ENCODE measurements at regions not wholly inside any gene's neighbourhood (a gene's known extent, or its start where the extent isn't known, plus 50 kb on each side); places are given as distances from the start of the nearest gene placed in this dataset.
A peak's percentile ranks its signal among the peaks of the same experiment; 100 is the strongest.

DNA sequence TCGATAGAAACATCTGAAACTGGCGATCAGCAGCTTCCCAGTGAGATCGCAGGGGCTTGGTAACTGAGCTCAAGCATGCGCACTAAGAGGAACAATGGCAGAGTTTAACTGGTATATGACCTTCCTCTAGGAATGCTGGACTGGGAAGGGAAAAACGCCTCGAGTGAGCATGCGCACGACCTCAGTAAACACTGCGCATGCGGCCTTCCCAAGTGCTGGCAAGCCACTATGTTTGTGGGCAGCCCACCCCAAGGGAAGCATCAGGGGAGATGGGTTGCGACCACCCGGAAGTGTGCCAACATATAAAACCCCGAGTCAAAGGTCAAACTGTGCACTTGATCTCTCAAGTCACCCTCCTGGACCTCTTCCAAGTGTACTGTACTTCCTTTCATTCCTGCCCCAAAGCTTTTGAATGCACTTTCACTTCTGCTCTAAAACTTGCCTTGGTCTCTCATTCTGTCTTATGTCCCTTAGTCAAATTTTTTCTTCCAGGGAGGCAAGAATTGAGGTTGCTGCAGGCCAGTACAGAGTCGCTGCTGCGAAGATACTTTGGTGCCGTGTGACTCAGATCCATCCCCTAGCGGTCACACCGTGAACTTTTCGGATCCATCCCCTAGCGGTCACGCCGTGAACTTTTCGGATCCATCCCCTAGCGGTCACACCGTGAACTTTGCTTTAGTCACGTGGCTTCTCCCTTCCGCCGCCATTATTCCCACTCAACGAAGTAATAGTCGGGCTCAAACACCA lies 243.3 kb downstream of the FAM43A start:
- DNase-seq = no peak

DNA sequence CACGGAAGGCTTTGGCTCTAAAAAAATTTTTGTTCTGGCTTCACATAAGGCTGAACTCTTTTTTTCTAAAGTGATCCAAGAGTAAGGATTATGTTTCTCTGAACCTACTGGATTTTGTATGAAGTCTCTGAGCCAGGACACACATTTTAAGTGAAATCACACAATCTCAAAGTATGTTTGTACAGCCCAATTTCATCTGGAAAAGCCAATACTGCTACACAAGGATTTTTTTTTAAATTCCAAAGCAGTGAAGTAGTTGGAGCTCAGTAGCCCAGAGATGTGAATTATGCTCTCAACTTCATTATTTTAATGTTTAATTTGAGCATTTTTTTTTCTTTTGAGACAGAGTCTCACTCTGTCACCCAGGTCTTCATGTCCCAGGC lies 243.9 kb downstream of the FAM43A start:
- no peak for DNase-seq

DNA sequence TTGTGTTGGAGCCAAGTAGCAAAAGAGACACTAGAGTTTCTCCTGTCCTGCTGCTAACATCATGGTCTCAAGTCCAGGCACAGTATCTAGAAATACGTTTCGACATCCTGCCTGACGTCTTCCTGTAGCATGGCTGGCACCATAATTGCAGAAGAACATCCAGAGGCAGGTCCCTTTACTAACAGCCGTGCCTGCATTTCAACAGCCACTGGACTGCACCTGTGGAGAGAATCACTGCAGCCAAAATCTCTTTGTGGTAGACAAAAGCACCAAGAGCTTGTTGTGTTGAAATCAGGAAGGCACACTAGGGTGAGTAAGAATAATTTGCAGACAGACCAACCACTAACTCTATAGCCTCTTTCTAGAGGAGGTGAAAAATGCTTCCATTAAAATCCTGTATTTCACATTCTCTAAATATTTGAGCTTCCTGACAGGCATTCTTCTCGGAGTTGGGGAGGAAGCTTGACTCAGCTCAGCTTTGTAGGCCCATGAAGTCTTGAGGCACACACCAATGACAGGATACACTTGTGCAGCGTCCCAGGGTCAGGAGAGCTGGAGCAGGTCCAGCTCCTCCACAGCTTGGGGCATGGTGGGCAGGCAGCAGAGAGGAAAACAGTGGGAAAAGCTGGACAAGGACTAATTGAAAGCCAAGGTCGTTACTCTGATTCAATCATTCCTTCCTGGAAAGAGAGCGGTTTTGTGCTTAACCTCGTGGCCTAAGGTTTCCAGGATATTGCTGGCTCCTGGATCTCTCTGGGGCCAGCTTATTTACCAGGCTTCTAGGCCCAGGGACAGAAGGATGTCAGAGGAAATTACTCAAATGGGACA lies 244.9 kb downstream of the FAM43A start:
- DNase-seq = peak; percentile 92

DNA sequence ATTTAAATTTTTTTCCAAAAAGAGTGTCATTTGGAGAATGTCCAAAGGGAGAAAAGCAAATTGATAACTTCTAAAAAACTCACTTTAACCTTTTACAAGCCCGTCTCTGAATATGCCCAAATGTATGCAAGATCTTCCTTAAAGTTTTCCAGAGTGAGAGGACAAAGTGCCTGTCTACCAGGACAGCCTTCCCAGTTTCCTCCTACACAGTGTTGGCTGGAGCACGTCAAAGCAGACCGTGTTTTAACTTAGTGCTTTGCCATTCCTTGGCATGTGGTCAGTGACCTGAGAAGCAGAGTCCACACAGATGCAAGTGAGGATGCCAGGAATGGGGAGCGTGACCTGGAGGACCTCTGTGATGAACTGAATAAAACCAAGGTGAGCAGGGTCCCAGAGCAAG lies 245.7 kb downstream of the FAM43A start:
- no peak for DNase-seq

DNA sequence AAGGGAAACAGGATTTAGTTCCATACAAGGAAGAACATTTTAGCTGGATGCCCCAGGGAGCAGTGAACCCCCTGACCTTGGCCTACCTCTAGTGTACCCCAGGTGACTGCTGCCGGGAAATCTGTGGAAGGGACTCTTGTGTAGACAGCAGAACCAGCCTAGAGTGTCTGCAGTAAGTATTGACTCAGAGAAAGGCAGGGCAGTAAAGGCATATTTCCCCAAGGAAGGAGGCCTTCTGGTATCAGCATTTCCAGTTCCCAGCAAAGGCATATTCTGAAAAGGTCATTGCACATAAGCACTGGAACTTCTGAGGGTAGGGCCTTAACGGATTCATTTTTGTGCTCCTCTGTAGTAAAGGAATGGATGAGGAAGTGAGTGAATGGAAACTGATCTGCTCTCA lies 246.2 kb downstream of the FAM43A start:
- no peak for DNase-seq

DNA sequence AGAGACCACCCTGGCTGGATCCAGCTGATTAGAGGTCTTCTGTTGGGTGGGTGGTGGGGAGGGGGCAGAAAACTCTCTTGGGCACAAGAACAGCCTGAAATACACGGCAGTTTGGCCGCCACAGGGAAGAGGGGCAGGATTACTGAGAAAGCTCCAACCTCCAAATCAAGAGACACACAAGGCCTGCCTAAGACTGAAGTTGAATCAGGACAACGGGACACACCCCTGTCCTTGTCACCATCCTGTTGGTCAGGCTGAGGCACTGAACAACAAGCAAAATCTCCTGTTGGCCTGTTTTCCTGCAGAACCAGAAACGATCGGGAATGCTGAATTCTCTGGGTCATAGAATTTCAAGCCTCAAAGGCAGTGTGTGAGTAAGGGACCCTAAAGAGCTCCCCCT lies 247.8 kb downstream of the FAM43A start:
- DNase-seq = no peak

DNA sequence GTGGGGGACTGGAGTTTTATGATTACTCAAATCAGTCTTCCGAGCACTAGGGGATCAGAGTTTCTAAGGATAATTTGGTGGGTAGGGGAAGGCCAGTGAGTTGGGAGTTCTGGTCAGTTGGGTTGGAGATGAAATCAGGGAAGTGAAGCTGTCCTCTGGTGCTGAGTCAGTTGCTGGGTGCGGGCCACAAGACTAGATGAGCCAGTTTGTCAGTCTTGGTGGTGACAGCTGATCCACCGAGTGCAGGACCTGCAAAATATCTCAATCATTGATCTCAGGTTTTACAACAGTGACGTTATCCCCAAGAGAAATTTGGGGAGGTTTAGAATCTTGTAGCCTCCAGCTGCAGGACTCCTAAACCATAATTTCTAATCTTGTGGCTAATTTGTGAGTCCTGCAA lies 249.4 kb downstream of the FAM43A start:
- no peak for DNase-seq

DNA sequence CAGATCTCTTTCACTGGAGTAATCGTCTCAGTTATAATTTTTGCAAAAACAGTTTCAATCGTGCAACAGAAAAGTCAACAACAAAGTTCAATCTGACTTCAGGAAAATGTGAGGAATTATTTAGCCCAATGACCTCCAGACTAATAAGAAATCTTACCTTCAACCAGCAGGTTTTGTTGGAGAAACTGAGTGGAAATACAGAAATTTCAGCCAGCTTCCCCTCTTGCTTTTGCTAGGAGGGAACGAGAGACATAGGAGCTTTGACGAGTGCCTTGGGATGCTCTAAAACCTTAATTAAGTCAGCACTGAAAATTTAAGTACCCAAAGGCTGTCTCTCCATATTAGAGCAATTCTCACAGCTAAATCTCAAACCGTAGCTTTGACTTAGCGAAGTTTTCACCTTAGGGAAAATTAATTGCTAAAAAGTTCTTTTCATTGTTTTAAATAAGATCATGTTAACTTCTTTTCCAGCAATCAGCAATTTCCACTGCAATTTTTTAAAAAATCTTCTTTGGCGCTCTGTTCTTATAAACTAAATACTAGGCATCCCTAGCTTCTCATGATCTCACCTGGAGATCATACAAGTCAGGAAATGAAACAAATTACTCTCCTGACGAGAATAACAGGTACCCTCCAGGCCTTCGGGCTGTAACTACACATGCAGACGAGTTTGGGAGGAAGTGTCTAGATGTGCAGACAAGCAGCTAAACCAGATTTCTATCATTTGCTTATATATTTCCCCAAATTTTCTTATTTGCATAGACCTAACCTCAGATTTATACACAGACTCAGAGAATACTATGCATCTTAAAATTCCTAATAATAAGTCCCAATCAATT lies 250.2 kb downstream of the FAM43A start:
- DNase-seq = no peak

DNA sequence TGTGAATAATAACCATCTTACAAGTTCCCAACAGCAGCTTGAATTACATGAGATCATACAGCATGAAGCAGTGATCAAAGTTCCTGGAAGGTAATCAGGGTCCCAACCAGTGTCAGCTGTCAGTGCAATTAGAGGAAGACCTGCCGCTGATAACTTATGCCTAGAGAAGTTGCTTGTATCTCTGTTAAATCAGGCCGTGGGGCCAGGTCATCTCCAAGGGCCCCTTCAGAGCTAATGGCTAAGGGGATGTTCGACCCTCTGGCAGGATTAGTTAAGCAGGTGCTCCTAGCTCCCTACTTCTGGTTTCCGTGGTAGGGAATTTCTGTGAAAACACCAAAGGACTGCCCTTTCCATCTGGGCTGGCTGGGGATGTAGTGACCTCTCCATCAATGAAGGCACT lies 251.0 kb downstream of the FAM43A start:
- no peak for DNase-seq

DNA sequence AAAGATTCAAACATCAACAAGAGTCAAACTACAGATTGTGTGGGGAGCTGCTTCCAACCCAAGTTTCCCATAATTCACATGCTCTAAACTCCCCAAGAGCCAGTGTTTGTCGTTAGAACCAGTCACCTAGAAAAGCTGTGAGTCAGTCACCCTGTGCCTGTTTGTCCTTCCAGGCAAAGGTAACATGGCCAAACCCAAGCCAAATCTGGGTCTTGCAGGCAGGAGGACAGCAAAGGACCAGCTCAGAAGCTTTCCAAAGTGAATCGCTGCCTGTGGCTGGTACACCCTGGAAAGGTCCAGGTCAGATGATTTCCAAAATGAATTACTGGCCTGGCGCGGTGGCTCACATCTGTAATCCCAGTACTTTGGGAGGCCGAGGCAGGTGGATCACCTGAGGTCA lies 251.5 kb downstream of the FAM43A start:
- no peak for DNase-seq

DNA sequence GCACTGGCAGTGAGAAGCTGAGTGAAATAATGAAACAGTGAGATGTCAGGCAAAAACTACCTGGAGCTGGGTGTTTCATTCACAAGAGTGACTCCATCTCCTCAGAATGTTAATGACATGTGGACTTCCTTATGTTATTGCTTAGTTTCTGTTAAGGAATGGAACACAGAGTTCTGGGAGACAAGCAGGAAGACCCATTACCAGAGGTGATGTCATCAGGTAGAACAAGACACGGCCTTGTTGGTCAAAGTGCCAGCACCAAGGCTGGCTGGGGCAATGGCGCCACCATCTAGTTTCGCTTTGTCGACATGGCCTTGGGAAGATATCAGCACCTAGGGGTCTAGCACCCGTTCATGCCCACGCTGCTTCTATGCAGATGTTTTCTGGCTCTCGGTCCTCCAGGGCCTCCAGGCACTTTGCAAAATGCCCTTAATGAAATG lies 252.2 kb downstream of the FAM43A start:
- no peak for DNase-seq

DNA sequence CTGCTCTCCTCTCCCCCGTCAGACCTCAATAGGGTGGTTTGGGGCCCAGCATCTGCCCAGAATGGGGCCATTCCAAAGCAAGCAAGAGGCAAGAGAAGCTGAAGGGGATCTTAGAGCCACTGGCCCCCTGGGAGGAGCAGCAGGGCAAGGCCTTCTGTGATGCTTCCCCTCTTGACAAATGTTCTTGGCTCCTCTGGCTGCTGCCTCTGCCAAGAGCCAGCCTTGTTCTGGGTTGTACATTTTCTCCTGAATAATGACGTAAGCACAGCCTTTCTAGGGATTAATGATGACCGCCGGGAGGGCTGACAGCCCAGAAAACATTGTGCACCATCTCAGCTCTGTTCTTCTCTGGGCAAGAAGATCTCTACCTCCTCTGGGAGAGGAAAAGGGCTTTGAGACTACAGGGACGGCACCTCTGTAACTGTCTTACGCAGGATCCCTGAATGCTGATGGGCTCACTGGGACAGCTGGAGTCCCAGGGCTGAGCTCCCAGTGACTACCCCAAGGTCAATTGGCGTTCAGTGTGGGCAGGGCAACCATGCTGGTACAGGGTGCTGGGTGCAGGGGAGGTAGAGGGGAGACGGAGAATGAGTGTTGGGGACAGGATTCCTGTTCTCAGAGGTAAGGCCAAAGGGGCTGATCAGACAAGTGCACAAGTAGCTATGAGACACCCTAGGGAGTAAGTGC lies 253.3 kb downstream of the FAM43A start:
- no peak for DNase-seq

DNA sequence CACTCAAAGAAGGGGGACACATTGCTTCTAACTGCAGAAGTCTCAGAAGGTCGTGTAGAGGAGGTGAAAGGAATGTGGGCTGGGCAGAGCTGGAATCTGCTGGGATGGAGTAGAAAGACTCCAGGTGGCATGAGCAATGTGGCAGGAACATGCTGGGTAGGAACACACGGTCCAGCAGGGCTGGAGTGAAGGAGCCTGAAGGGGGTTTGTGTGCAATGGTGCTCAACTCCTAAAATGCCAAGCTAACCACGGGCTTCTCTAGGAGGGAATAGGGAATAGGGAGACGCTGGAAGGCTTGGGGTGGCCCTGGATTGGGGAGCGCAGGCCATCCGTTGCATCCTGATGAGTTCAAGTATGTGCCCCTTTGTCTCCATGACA lies 253.8 kb downstream of the FAM43A start:
- DNase-seq = no peak

DNA sequence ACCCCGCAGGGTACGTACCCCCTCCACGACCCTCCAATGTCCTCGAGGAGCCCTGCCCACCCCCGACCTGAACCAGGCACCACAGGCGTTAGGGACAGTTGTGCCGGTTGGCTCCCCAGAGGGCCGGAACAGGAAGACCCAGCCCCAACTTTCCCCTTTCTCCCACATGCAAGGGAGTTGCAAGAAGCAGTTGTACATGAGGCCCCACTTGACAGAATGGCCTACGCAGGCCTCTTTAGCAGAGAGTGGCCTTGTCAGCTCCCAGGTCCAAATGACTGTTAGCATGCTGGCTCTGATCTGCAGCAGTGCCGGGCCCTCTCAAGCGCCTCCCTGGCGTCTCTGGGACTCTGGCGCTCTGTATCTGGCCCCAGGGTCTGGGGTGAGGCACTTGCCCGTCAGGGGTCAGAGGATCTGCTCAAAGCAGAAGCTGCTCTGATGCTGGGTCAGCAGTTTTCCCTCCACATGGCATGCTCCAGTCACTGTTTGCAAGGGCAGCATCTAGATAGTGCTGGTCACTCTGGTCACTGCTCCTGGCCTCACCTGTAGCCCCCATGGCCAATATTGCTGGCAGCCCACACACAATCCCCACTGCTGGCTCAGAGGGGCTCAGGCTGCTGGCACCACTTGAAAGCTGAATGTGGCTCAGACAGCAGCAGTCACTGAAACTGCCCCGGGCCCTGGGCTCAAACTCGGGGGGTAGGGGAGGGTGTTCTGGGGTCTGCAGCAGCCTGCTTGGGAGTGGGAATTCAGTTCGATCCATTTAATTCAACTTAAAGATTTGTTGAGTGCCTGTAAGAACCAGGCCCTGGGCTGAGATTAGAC lies 254.5 kb downstream of the FAM43A start:
- no peak for DNase-seq

DNA sequence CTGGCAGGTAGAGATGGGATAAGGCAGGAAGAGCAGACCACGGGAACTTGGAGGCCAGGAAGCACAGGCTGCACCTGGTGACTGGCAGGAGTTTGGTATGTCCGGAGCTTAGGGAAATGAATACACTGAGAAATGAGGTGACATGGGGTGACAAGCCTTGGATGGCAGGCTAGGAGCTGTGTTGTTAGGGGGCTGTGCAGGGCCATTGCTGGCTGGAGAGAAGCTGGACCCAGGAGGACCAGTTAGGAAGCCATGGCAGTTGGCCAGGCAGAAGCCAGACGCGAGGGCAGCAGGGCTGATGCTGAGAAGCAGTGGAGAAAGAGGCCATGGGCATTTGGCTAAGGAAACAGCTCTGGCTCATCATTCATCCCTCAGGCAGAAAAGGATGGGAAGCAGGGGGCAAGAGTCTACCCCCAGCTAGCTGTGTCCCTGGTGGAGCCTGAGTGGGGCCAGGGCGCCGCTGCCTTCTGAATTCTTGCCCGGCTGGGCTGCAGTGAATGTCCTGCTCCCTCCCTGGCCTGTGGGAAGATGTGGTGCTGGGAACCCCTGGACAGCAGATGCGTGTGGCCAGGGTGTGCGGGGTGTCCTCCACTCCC lies 255.8 kb downstream of the FAM43A start:
- DNase-seq = no peak

DNA sequence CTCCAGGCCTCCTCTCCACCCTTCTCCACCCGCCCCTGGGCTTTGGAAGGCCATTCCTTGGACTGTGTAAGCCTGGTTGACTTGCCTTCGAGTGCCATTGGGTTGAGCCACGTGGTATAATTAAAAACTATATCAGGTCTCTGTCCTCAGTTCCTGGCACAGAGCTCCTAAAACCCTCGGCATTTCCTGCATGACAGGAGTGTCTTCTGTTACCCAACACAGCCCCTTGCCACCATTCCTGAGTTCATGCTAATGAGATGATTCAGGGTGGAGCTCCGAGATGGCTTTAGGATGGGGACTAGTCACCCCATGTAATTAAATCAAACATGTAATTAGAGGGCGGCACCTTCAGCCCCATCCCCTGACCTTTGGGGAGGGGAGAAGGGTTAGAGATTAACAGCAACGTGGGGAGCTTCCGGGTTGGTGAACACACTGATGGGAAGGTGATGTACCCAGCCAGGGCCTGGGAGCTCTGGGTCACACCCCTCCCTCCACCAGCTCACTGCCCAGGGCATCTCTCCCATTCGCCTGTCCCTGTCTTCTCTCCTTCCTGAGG lies 256.4 kb downstream of the FAM43A start:
- DNase-seq = no peak

DNA sequence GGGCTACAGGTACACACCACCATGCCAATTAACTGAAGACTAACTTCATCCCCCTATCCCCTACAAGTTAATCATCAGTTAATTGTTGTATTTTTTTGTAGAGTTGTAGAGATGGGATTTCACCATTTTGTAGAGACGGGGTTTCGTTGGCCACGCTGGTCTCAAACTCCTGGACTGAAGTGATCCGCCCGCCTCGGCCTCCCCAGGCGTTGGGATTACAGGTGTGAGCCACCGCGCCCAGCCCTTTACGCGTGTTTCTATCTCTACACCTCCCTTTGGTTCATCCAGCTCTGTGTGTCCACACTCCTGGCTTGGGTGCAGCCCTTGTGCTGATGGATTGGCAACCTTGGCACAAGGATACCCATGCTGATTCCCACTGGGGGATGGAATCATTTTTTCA lies 258.8 kb downstream of the FAM43A start:
- no peak for DNase-seq

DNA sequence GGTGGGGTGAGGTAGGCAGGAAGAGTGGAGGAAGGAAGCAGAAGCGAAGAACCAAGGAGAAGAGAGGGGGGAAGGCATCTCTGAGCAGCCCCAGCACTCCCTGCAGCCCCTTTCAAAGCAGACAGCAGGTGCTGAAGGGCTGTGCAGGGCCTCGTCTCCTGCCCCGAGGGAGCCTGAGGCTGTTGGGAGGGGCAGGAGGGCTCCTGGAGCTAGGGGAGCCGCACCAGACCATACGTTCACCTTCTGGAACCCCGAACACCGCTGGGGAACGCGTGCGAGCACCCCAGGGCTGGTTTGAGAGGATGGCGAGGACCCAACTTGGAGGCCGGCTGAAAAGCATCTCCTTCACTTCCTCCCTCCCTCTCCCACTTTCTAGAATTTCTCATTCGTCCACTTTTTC lies 259.8 kb downstream of the FAM43A start:
- no peak for DNase-seq

DNA sequence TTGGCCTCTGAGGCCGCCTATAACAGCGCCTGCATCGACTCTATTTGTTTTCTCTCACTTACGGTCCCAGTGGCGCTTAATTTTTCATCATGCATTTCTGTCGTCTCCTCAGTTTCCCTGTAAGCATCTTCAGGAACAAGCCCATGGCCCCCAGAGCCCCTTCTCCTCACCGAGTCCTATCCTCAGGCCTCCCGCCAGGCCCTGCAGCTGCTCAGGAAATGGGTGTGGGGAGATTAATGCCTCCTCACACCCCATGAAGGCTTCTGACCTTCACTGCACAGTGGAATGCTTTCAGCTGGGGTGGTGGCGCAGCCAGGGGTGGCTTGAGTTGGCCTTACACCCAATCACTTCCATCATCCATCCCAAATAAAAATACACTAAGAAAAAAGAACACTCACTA lies 260.4 kb downstream of the FAM43A start:
- DNase-seq = no peak

DNA sequence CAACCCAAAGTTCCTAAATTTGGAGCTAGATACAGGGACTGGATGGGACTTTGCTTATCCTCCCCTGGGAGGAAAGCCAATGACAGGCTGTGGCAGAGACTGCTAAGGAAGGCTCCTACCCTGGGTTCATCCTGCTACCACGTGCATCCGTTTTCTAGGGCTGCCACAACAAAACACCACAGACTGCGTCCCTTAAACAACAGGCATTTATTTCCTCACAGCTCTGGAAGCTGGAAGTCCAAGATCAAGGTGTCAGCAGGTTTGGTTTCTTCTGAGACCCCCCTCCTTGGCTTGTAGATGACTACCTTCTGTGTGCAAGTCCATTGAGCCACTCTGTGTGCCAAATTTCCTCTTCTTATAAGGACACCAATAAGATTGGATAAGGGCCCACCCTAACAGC lies 263.9 kb downstream of the FAM43A start:
- no peak for DNase-seq

DNA sequence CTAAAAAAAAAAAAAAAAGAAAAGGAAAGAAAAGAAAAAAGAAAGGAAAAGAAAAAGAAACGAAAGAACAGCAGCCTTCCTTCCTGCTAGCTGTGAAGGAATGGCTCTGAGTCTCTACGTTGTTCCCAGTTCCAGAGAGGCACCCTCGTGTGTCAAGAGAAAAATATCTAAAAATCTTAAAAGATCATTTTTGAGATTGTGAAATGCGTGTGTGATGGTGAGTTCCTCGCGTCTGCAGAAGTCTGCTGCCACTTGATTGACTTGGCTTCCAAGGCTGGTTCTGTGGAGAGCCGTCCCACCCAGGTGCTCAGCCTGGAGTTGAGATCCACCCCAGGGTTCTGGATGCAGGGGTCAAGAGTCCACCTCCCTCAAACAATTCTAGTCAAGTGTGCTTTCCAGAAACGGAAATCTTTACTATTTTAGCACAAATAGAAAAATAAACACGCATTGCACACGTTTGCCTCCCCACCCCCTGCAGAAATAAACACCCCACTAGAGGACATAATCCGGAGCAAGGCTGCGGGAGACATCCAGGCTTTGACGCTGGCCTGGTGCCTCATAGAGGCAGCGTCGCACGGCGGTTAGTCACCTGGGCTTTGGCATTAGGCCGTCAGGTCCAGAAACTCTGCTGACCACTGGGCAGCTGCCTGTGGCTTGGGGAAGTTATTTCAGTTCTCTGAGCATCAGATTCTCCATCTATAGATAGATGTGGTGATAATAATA lies 265.4 kb downstream of the FAM43A start:
- DNase-seq = no peak

Data from EL (cell line).